H9 (cell line): ENCODE measurements at regions not wholly inside any gene's neighbourhood (a gene's known extent, or its start where the extent isn't known, plus 50 kb on each side); places are given as distances from the start of the nearest gene placed in this dataset.

Experiments
- DNase-seq: peaks from one replicate; pipeline ENCODE4 v3.0.0-alpha.2; 2017
- H2AFZ ChIP-seq: one replicate; pipeline ENCODE4 v1.6.1; 2013; ENCODE audit warnings: mild to moderate bottlenecking, low read length, control low read depth, moderate library complexity
- H2AK5ac ChIP-seq: 2 replicates; pipeline ENCODE4 v1.6.1; 2013; ENCODE audit warnings: low read length, control low read depth, mixed read lengths; ENCODE audit not compliant: insufficient read length
- H2BK120ac ChIP-seq: one replicate; pipeline ENCODE4 v1.6.1; 2013; ENCODE audit warnings: low read depth, mild to moderate bottlenecking, low read length, control low read depth, inconsistent platforms; ENCODE audit not compliant: poor library complexity, severe bottlenecking
- H2BK12ac ChIP-seq: 2 replicates; pipeline ENCODE4 v1.6.1; 2013; ENCODE audit warnings: low read length, control low read depth, mixed read lengths, low read depth; ENCODE audit not compliant: insufficient read length
- H2BK15ac ChIP-seq: 2 replicates; pipeline ENCODE4 v1.6.1; 2013; ENCODE audit warnings: low read depth, low read length, control low read depth
- H2BK20ac ChIP-seq: one replicate; pipeline ENCODE4 v1.6.1; 2013; ENCODE audit warnings: low read depth, mild to moderate bottlenecking, low read length, control low read depth, inconsistent platforms; ENCODE audit not compliant: poor library complexity, severe bottlenecking
- H2BK5ac ChIP-seq: 2 replicates; pipeline ENCODE4 v1.6.1; 2013; ENCODE audit warnings: low read length, control low read depth, mixed read lengths; ENCODE audit not compliant: insufficient read length
- H3K14ac ChIP-seq: 2 replicates; pipeline ENCODE4 v1.6.1; 2013; ENCODE audit warnings: low read length, control low read depth; ENCODE audit not compliant: insufficient read depth
- H3K18ac ChIP-seq: 2 replicates; pipeline ENCODE4 v1.6.1; 2013; ENCODE audit warnings: low read depth, mild to moderate bottlenecking, mixed read lengths, low read length, control low read depth; ENCODE audit not compliant: insufficient read length
- H3K23ac ChIP-seq: 2 replicates; pipeline ENCODE4 v1.6.1; 2013; ENCODE audit warnings: low read length, control low read depth, mixed read lengths, low read depth; ENCODE audit not compliant: insufficient read length
- H3K23me2 ChIP-seq: 2 replicates; pipeline ENCODE4 v1.6.1; 2013; ENCODE audit warnings: low read depth, mild to moderate bottlenecking, mixed read lengths, low read length, control low read depth; ENCODE audit not compliant: insufficient read length, poor library complexity, severe bottlenecking
- H3K27ac ChIP-seq: 2 replicates; pipeline ENCODE4 v1.5.1; 2013; ENCODE audit warnings: low read length, control low read depth, mixed read lengths, low read depth; ENCODE audit not compliant: insufficient read length
- H3K27me3 ChIP-seq: 2 replicates; pipeline ENCODE4 v1.6.1; 2013; ENCODE audit warnings: low read length, control low read depth, inconsistent platforms; ENCODE audit not compliant: insufficient read depth
- H3K4ac ChIP-seq: 2 replicates; pipeline ENCODE4 v1.6.1; 2013; ENCODE audit warnings: low read depth, mild to moderate bottlenecking, control low read depth, inconsistent platforms, low read length, moderate library complexity
- H3K4me1 ChIP-seq: 2 replicates; pipeline ENCODE4 v1.6.1; 2013; ENCODE audit warnings: low read length, control low read depth, inconsistent platforms; ENCODE audit not compliant: insufficient read depth
- H3K4me2 ChIP-seq: 2 replicates; pipeline ENCODE4 v1.6.1; 2013; ENCODE audit warnings: low read length, control low read depth, mixed read lengths; ENCODE audit not compliant: insufficient read length, insufficient read depth
- H3K56ac ChIP-seq: 2 replicates; pipeline ENCODE4 v1.6.1; 2013; ENCODE audit warnings: low read depth, mild to moderate bottlenecking, mixed read lengths, low read length, control low read depth; ENCODE audit not compliant: insufficient read length
- H3K79me1 ChIP-seq: 2 replicates; pipeline ENCODE4 v1.6.1; 2013; ENCODE audit warnings: low read depth, mild to moderate bottlenecking, moderate library complexity, low read length, control low read depth, inconsistent platforms; ENCODE audit not compliant: insufficient read depth, poor library complexity, severe bottlenecking
- H3K79me2 ChIP-seq: 2 replicates; pipeline ENCODE4 v1.6.1; 2013; ENCODE audit warnings: low read length, control low read depth, inconsistent platforms; ENCODE audit not compliant: insufficient read depth
- H3K9ac ChIP-seq: 2 replicates; pipeline ENCODE4 v1.6.1; 2013; ENCODE audit warnings: low read length, control low read depth, mixed read lengths; ENCODE audit not compliant: insufficient read length; ENCODE audit errors: extremely low read depth
- H3K9me3 ChIP-seq: one replicate; pipeline ENCODE4 v1.6.1; 2013; ENCODE audit warnings: low read depth, low read length, inconsistent platforms; ENCODE audit not compliant: control insufficient read depth
- H3T11ph ChIP-seq: one replicate; pipeline ENCODE4 v1.6.1; 2013; ENCODE audit warnings: mild to moderate bottlenecking, low read length, control low read depth, inconsistent platforms
- H4K20me1 ChIP-seq: one replicate; pipeline ENCODE4 v1.6.1; 2013; ENCODE audit not compliant: control insufficient read depth, insufficient read length, insufficient read depth
- H4K5ac ChIP-seq: 2 replicates; pipeline ENCODE4 v1.6.1; 2013; ENCODE audit warnings: low read depth, mild to moderate bottlenecking, mixed read lengths, low read length, control low read depth; ENCODE audit not compliant: insufficient read length
- H4K8ac ChIP-seq: replicated peaks from 2 replicates; pipeline ENCODE4 v1.6.1; 2013; ENCODE audit warnings: low read length, control low read depth, mixed read lengths, low read depth; ENCODE audit not compliant: insufficient read length
- H4K91ac ChIP-seq: 2 replicates; pipeline ENCODE4 v1.6.1; 2013; ENCODE audit warnings: low read depth, mild to moderate bottlenecking, moderate library complexity, mixed read lengths, low read length, control low read depth; ENCODE audit not compliant: insufficient read length
- H3K27ac Mint-ChIP-seq, 3 experiments: 2 replicates in 2 of 3; 3 replicates in 1 of 3; pipeline ENCODE4 v1.8.0; 2020 to 2021; ENCODE audit warnings: mixed read lengths in 3 of 3, mild to moderate bottlenecking in 1 of 3, moderate library complexity in 1 of 3
- H3K27me3 Mint-ChIP-seq: 2 replicates; pipeline ENCODE4 v1.8.0; 2021; ENCODE audit warnings: low read depth, mild to moderate bottlenecking, moderate library complexity, mixed read lengths
- H3K36me3 Mint-ChIP-seq, 3 experiments: 2 replicates in 2 of 3; 3 replicates in 1 of 3; pipeline ENCODE4 v1.8.0; 2020 to 2021; ENCODE audit warnings: low read depth in 3 of 3, mixed read lengths in 3 of 3; ENCODE audit not compliant: insufficient read depth in 1 of 3
- H3K4me1 Mint-ChIP-seq, 2 experiments: 2 replicates each; pipeline ENCODE4 v1.8.0; 2020; ENCODE audit warnings: mixed read lengths in 2 of 2
- H3K4me3 Mint-ChIP-seq, 2 experiments: 2 replicates in 1 of 2; 3 replicates in 1 of 2; pipeline ENCODE4 v1.8.0; 2020 to 2021; ENCODE audit warnings: mild to moderate bottlenecking in 2 of 2, mixed read lengths in 2 of 2, moderate library complexity in 1 of 2
- H3K9me3 Mint-ChIP-seq, 2 experiments: 2 replicates in 1 of 2; 3 replicates in 1 of 2; pipeline ENCODE4 v1.8.0; 2020; ENCODE audit warnings: mild to moderate bottlenecking in 2 of 2, mixed read lengths in 2 of 2, moderate library complexity in 1 of 2
- WGBS: extraction: QIAGEN DNeasy Blood & Tissue Kit; methylation state at CpG from one replicate; pipeline ENCODE4 v1.1.7; 2013; ENCODE audit warnings: missing lambda C conversion rate, low lambda C conversion rate, mixed read lengths; ENCODE audit not compliant: insufficient read length; ENCODE audit errors: extremely low coverage; 5-methylcytosine and 5-hydroxymethylcytosine counted together
- TF ChIP-seq, protein P1 (sequence below): fragments of 200-600 bp; sonication (generic); conservative IDR thresholded peaks from 3 replicates; pipeline ENCODE4 v1.8.0; 2021; ENCODE audit warnings: antibody characterized with exemption, mild to moderate bottlenecking

DNA sequence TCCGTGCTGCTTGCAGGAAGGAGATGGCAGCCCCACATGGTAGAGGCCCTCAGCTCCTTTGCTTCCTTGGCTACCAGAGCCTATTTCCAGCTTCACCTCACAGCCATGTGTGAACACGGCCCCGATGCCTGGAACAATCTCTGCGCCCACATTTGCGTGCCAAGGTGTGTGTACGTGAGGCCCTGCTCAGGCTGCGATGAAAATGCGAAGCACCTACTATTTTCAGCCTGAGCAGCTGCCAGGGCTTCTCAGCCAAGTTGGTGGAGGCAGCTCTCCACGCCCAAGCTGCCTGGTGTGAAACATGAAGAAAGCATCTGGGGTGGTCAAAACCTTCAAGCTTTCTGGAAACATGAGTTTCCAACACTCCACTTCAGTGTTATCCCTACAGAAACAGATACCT, 177.8 kb upstream of the EGLN3 start:
- no peaks in the 10 kb centered on the region for H3K9me3 ChIP-seq
- WGBS, result no CpG with 5 or more reads among the region's 9 CpGs
- no peak overlapping the region for H3K23ac ChIP-seq
- H4K8ac ChIP-seq, result no peak overlapping the region
- H2BK120ac ChIP-seq, result no peak overlapping the region
- no peak overlapping the region; the same call in 1 of the 2 replicates for H3K14ac ChIP-seq
- Mint-ChIP-seq H3K36me3 (no peaks in the 10 kb centered on the region), H3K9me3 (no peaks in the 10 kb centered on the region; a peak in 1 of 5 replicates), H3K4me1 (no peaks in the 10 kb centered on the region; a peak in 1 of 4 replicates), H3K27me3 (peaks cover 5% of the 10 kb centered on the region), H3K27ac (no peak overlapping the region), H3K4me3 (no peak overlapping the region)
- no peak overlapping the region for H3K9ac ChIP-seq
- H3K27me3 ChIP-seq, result no peaks in the 10 kb centered on the region
- H3T11ph ChIP-seq, result no peak overlapping the region
- no peak for DNase-seq
- no peak overlapping the region for H2AK5ac ChIP-seq
- TF ChIP-seq, protein P1, sequence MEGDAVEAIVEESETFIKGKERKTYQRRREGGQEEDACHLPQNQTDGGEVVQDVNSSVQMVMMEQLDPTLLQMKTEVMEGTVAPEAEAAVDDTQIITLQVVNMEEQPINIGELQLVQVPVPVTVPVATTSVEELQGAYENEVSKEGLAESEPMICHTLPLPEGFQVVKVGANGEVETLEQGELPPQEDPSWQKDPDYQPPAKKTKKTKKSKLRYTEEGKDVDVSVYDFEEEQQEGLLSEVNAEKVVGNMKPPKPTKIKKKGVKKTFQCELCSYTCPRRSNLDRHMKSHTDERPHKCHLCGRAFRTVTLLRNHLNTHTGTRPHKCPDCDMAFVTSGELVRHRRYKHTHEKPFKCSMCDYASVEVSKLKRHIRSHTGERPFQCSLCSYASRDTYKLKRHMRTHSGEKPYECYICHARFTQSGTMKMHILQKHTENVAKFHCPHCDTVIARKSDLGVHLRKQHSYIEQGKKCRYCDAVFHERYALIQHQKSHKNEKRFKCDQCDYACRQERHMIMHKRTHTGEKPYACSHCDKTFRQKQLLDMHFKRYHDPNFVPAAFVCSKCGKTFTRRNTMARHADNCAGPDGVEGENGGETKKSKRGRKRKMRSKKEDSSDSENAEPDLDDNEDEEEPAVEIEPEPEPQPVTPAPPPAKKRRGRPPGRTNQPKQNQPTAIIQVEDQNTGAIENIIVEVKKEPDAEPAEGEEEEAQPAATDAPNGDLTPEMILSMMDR, result no peak
- no peaks in the 10 kb centered on the region for H3K79me2 ChIP-seq
- no peak overlapping the region for H2BK5ac ChIP-seq
- H3K56ac ChIP-seq, result no peak overlapping the region
- H2AFZ ChIP-seq, result no peak overlapping the region
- H3K4ac ChIP-seq, result no peak overlapping the region
- H2BK20ac ChIP-seq, result no peak overlapping the region
- no peak overlapping the region for H4K5ac ChIP-seq
- H3K4me1 ChIP-seq, result no peaks in the 10 kb centered on the region
- no peak overlapping the region for H3K4me2 ChIP-seq
- H3K27ac ChIP-seq, result no peak overlapping the region
- H2BK12ac ChIP-seq, result no peak overlapping the region
- no peak overlapping the region for H4K91ac ChIP-seq
- no peak overlapping the region for H3K18ac ChIP-seq
- H3K79me1 ChIP-seq, result no peaks in the 10 kb centered on the region
- no peaks in the 10 kb centered on the region for H3K23me2 ChIP-seq
- no peak overlapping the region for H2BK15ac ChIP-seq
- no peaks in the 10 kb centered on the region for H4K20me1 ChIP-seq
